H1 (cell line): ENCODE measurements at regions not wholly inside any gene's neighbourhood (a gene's known extent, or its start where the extent isn't known, plus 50 kb on each side); places are given as distances from the start of the nearest gene placed in this dataset.

Experiments used
- CTCF ChIA-PET: fragments of 300-600 bp; sonication (Branson Sonifier 250); formaldehyde crosslinking; loops from one replicate; lab custom pipeline; 2021; ENCODE audit not compliant: partially characterized antibody; lab: Charles Lee
- POLR2A ChIA-PET: fragments of 300-600 bp; sonication (Branson Sonifier 250); formaldehyde crosslinking; loops from one replicate; lab custom pipeline; 2021; ENCODE audit warnings: inconsistent platforms; ENCODE audit not compliant: partially characterized antibody; lab: Charles Lee
- DNase-seq, 2 experiments: peaks; one replicate each; pipeline versions ENCODE4 v3.0.0 to v3.0.0-alpha.2; 2010 to 2022; ENCODE audit warnings: low spot score in 2 of 2, low read depth in 1 of 2, mixed read lengths in 1 of 2
- FAIRE-seq: peaks from 2 replicates; lab custom pipeline; 2011; peaks lifted over from hg19 to GRCh38; lab: Jason Lieb, UNC
- H2AFZ ChIP-seq: 2 replicates; pipeline ENCODE4 v1.8.1; 2012; ENCODE audit warnings: low read length, inconsistent platforms
- H2AK5ac ChIP-seq: 2 replicates; pipeline ENCODE4 v1.6.1; 2013; ENCODE audit warnings: low read depth, low read length
- H2BK120ac ChIP-seq: replicated peaks from 2 replicates; pipeline ENCODE3; 2013; ENCODE audit warnings: low read depth, low read length, inconsistent platforms
- H2BK12ac ChIP-seq: 2 replicates; pipeline ENCODE4 v1.6.1; 2013; ENCODE audit warnings: low read depth, low read length
- H2BK15ac ChIP-seq: 2 replicates; pipeline ENCODE4 v1.6.1; 2013; ENCODE audit warnings: low read length
- H2BK20ac ChIP-seq: 2 replicates; pipeline ENCODE4 v1.6.1; 2013; ENCODE audit warnings: low read length
- H2BK5ac ChIP-seq: 2 replicates; pipeline ENCODE4 v1.6.1; 2013; ENCODE audit warnings: low read depth, low read length
- H3K14ac ChIP-seq: 2 replicates; pipeline ENCODE4 v1.6.1; 2013; ENCODE audit warnings: inconsistent platforms; ENCODE audit not compliant: insufficient read length
- H3K18ac ChIP-seq: 2 replicates; pipeline ENCODE4 v1.6.1; 2013; ENCODE audit warnings: low read length; ENCODE audit errors: extremely low read depth
- H3K23ac ChIP-seq: 2 replicates; pipeline ENCODE4 v1.6.1; 2013; ENCODE audit warnings: inconsistent platforms; ENCODE audit not compliant: insufficient read length
- H3K23me2 ChIP-seq: 2 replicates; pipeline ENCODE4 v1.6.1; 2013; ENCODE audit warnings: low read depth, low read length
- H3K27ac ChIP-seq: 2 replicates; pipeline ENCODE4 v1.6.1; 2011; ENCODE audit warnings: low read depth, low read length, inconsistent platforms
- H3K27me3 ChIP-seq, 4 experiments: replicated peaks in 1 of 4; 1 replicate in 1 of 4; 2 replicates in 3 of 4; pipeline versions ENCODE4 v1.6.1 to v1.8.1; 2011 to 2013; ENCODE audit warnings: low read length in 3 of 4, mild to moderate bottlenecking in 3 of 4, inconsistent platforms in 2 of 4, mixed read lengths in 2 of 4, moderate library complexity in 1 of 4; ENCODE audit not compliant: control insufficient read depth in 3 of 4, insufficient read depth in 3 of 4; ENCODE audit errors: extremely low read depth in 1 of 4
- H3K36me3 ChIP-seq, 4 experiments: 2 replicates each; pipeline versions ENCODE4 v1.6.1 to v1.8.1; 2011 to 2013; ENCODE audit warnings: mild to moderate bottlenecking in 4 of 4, low read length in 3 of 4, moderate library complexity in 2 of 4, control low read depth in 1 of 4, inconsistent platforms in 1 of 4; ENCODE audit not compliant: insufficient read depth in 4 of 4, control insufficient read depth in 2 of 4
- H3K4ac ChIP-seq: replicated peaks from 2 replicates; pipeline ENCODE3; 2013; ENCODE audit warnings: low read length, low read depth, mixed read lengths, inconsistent platforms; ENCODE audit not compliant: insufficient read length
- H3K4me1 ChIP-seq, 4 experiments: replicated peaks in 1 of 4; 1 replicate in 1 of 4; 2 replicates in 3 of 4; pipeline versions ENCODE4 v1.6.1 to v1.8.1; 2011 to 2013; ENCODE audit warnings: low read length in 3 of 4, inconsistent platforms in 2 of 4, mixed read lengths in 1 of 4; ENCODE audit not compliant: insufficient read depth in 4 of 4, control insufficient read depth in 3 of 4
- H3K4me2 ChIP-seq, 2 experiments: 2 replicates each; pipeline versions ENCODE4 v1.6.1 to v1.8.1; 2011 to 2013; ENCODE audit warnings: low read depth in 2 of 2, low read length in 2 of 2, control low read depth in 1 of 2, inconsistent platforms in 1 of 2, mild to moderate bottlenecking in 1 of 2; ENCODE audit not compliant: insufficient read depth in 1 of 2
- H3K4me3 ChIP-seq, 4 experiments: fragments of 200-600, 300-600 bp in 1 of 4; sonication (generic), shearing (Covaris generic), sonication (Bioruptor Twin) in 1 of 4; 2 replicates each; pipeline versions ENCODE4 v1.5.1 to v1.8.1; 2011 to 2016; ENCODE audit warnings: low read length in 4 of 4, low read depth in 3 of 4, control low read depth in 2 of 4, inconsistent platforms in 2 of 4, mild to moderate bottlenecking in 2 of 4, mixed read lengths in 1 of 4, moderate library complexity in 1 of 4; ENCODE audit not compliant: insufficient read depth in 2 of 4; ENCODE audit errors: extremely low read depth in 1 of 4
- H3K56ac ChIP-seq: replicated peaks from 2 replicates; pipeline ENCODE3; 2013; ENCODE audit warnings: low read depth, mild to moderate bottlenecking, mixed read lengths, low read length, inconsistent platforms; ENCODE audit not compliant: insufficient read length
- H3K79me1 ChIP-seq: 2 replicates; pipeline ENCODE4 v1.6.1; 2013; ENCODE audit warnings: low read depth, low read length, control low read depth
- H3K79me2 ChIP-seq, 2 experiments: 2 replicates each; pipeline versions ENCODE4 v1.6.1 to v1.8.1; 2012 to 2013; ENCODE audit warnings: low read length in 2 of 2, mild to moderate bottlenecking in 2 of 2, inconsistent platforms in 1 of 2; ENCODE audit not compliant: insufficient read depth in 2 of 2, control insufficient read depth in 1 of 2
- H3K9ac ChIP-seq, 4 experiments: replicated peaks in 1 of 4; 1 replicate in 1 of 4; 2 replicates in 3 of 4; pipeline versions ENCODE4 v1.6.1 to v1.8.1; 2011 to 2013; ENCODE audit warnings: low read depth in 3 of 4, low read length in 3 of 4, control low read depth in 2 of 4, mild to moderate bottlenecking in 2 of 4, moderate library complexity in 2 of 4, inconsistent platforms in 1 of 4; ENCODE audit errors: extremely low read depth in 1 of 4
- H3K9me3 ChIP-seq, 2 experiments: 2 replicates each; pipeline versions ENCODE4 v1.6.1 to v1.8.1; 2012 to 2013; ENCODE audit warnings: mild to moderate bottlenecking in 2 of 2, moderate library complexity in 2 of 2, control low read depth in 1 of 2, inconsistent platforms in 1 of 2, low read depth in 1 of 2, low read length in 1 of 2, mixed read lengths in 1 of 2; ENCODE audit not compliant: insufficient read depth in 2 of 2
- H4K20me1 ChIP-seq, 2 experiments: replicated peaks in 1 of 2; 2 replicates each; pipeline versions ENCODE3 to v1.8.1; 2011 to 2013; ENCODE audit warnings: inconsistent platforms in 2 of 2, low read length in 2 of 2, mild to moderate bottlenecking in 1 of 2; ENCODE audit not compliant: insufficient read depth in 2 of 2, control insufficient read depth in 1 of 2
- H4K5ac ChIP-seq: 2 replicates; pipeline ENCODE4 v1.6.1; 2013; ENCODE audit warnings: low read length, low read depth, mixed read lengths, inconsistent platforms; ENCODE audit not compliant: insufficient read length
- H4K8ac ChIP-seq: 2 replicates; pipeline ENCODE4 v1.8.0; 2013; ENCODE audit warnings: mild to moderate bottlenecking, moderate library complexity, low read length, inconsistent platforms; ENCODE audit not compliant: insufficient read depth; ENCODE audit errors: extremely low read depth
- H4K91ac ChIP-seq: replicated peaks from 2 replicates; pipeline ENCODE3; 2013; ENCODE audit warnings: low read length, mixed read lengths, inconsistent platforms; ENCODE audit not compliant: insufficient read length
- EGR1 ChIP-seq: IDR thresholded peaks from 2 replicates; pipeline ENCODE4 v1.6.1; 2011; ENCODE audit warnings: low read depth, low read length, borderline replicate concordance
- FOSL1 ChIP-seq: IDR thresholded peaks from 2 replicates; pipeline ENCODE4 v1.6.1; 2011; ENCODE audit warnings: mild to moderate bottlenecking, low read depth, low read length, moderate library complexity; ENCODE audit not compliant: insufficient read depth
- GABPA ChIP-seq: IDR thresholded peaks from 2 replicates; pipeline ENCODE4 v1.6.1; 2011; ENCODE audit warnings: mild to moderate bottlenecking, low read length, moderate library complexity, borderline replicate concordance; ENCODE audit not compliant: insufficient read depth
- MAX ChIP-seq: IDR thresholded peaks from 2 replicates; pipeline ENCODE4 v1.6.1; 2012; ENCODE audit warnings: inconsistent platforms
- NRF1 ChIP-seq: IDR thresholded peaks from 2 replicates; pipeline ENCODE4 v1.6.1; 2011; ENCODE audit warnings: mild to moderate bottlenecking, low read depth, low read length, improper control_type of control experiment
- POLR2A ChIP-seq, 2 experiments: IDR thresholded peaks; 1 replicate in 1 of 2; 2 replicates in 1 of 2; pipeline ENCODE4 v1.6.1; 2011; ENCODE audit warnings: low read depth in 2 of 2, low read length in 2 of 2, mild to moderate bottlenecking in 2 of 2; ENCODE audit errors: control extremely low read depth in 1 of 2
- POLR2AphosphoS5 ChIP-seq: IDR thresholded peaks from 2 replicates; pipeline ENCODE4 v1.6.1; 2011; ENCODE audit warnings: low read depth, low read length
- RAD21 ChIP-seq, 2 experiments: IDR thresholded peaks in 1 of 2; conservative IDR thresholded peaks in 1 of 2; 2 replicates each; pipeline ENCODE4 v1.6.1; 2011; ENCODE audit warnings: low read depth in 2 of 2, low read length in 2 of 2, improper control_type of control experiment in 1 of 2, inconsistent platforms in 1 of 2, mild to moderate bottlenecking in 1 of 2, moderate library complexity in 1 of 2
- SIX5 ChIP-seq: IDR thresholded peaks from 2 replicates; pipeline ENCODE4 v1.6.1; 2011; ENCODE audit warnings: mild to moderate bottlenecking, low read depth, low read length
- WGBS, 2 experiments: shearing (Covaris generic) in 1 of 2; methylation state at CpG; one replicate each; pipeline versions ENCODE4 v1.1.6 to v1.1.7; 2013 to 2015; ENCODE audit warnings: low lambda C conversion rate in 2 of 2, mixed read lengths in 2 of 2, inconsistent platforms in 1 of 2, low coverage in 1 of 2, missing lambda C conversion rate in 1 of 2; ENCODE audit not compliant: insufficient replicate concordance in 2 of 2, insufficient coverage in 1 of 2, insufficient read length in 1 of 2; ENCODE audit errors: extremely low coverage in 1 of 2, missing lambda C conversion rate in 1 of 2; 5-methylcytosine and 5-hydroxymethylcytosine counted together
- TF ChIP-seq, protein P1 (sequence below): IDR thresholded peaks from 2 replicates; pipeline ENCODE4 v1.6.1; 2012; ENCODE audit warnings: inconsistent platforms
- TF ChIP-seq, protein P2 (sequence below): IDR thresholded peaks from 2 replicates; pipeline ENCODE4 v1.6.1; 2012; ENCODE audit warnings: low read length, inconsistent platforms

DNA sequence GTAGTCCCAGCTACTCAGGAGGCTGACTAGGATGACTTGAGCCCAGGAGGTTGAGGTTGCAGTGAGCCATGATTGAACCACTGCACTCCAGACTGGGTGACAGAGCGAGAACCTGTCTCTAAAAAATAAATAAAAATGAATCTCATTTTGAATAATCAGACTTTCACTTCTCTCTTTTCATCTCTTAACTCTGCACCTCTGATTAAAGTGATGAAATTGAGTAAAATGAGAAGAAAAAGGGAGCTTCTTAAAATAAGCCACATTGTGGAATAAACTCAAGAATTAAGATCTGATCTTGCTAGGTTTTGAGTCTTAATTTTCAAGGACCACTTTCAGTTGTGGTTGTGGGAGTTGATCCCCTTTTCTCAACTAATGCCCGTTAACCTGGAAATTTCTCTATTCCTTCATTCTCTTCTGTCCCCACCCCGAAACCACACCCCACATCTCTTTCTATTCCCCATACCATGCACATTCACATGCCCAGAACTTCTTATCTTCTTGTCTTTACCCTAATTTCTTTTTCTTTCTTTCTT lies 70.9 kb upstream of the ETV6 start:
- DNase-seq = no peak
- TF ChIP-seq EGR1 (no peak), FOSL1 (no peak), NRF1 (no peak), POLR2A (IDR thresholded peaks at IDR 0.05; ENCODE audit: control extremely low read depth in 1 of 2, low read depth in 2 of 2, low read length in 2 of 2) (no peak), MAX (no peak), POLR2AphosphoS5 (no peak), GABPA (no peak), RAD21 (IDR thresholded peaks at IDR 0.05 in 1 of 2, conservative IDR thresholded peaks at IDR 0.05 in 1 of 2; ENCODE audit: low read depth in 2 of 2, low read length in 2 of 2) (no peak), SIX5 (no peak)
- TF ChIP-seq, protein P1, sequence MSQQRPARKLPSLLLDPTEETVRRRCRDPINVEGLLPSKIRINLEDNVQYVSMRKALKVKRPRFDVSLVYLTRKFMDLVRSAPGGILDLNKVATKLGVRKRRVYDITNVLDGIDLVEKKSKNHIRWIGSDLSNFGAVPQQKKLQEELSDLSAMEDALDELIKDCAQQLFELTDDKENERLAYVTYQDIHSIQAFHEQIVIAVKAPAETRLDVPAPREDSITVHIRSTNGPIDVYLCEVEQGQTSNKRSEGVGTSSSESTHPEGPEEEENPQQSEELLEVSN = no peak
- TF ChIP-seq, protein P2, sequence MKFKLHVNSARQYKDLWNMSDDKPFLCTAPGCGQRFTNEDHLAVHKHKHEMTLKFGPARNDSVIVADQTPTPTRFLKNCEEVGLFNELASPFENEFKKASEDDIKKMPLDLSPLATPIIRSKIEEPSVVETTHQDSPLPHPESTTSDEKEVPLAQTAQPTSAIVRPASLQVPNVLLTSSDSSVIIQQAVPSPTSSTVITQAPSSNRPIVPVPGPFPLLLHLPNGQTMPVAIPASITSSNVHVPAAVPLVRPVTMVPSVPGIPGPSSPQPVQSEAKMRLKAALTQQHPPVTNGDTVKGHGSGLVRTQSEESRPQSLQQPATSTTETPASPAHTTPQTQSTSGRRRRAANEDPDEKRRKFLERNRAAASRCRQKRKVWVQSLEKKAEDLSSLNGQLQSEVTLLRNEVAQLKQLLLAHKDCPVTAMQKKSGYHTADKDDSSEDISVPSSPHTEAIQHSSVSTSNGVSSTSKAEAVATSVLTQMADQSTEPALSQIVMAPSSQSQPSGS = no peak
- WGBS, 2 experiments = 95 to 100% methylated on average over 1 to 3 of the region's 3 CpGs
- Histone ChIP-seq H3K9ac (no peak overlapping the region), H3K79me1 (no peaks in the 10 kb centered on the region; the same call in 1 of the 2 replicates), H3K23ac (no peak overlapping the region), H4K8ac (no peak overlapping the region), H3K4ac (no peak overlapping the region), H2AFZ (no peak overlapping the region), H3K9me3 (no peaks in the 10 kb centered on the region), H2AK5ac (no peak overlapping the region), H3K18ac (no peak overlapping the region), H3K27ac (no peak overlapping the region), H3K14ac (no peak overlapping the region), H3K4me1 (peaks cover 0 to 5% (median 2%) of the 10 kb centered on the region in 4 experiments; a peak in 3 of 7 replicates), H3K4me2 (no peak overlapping the region), H3K36me3 (no peaks in the 10 kb centered on the region), H3K27me3 (no peaks in the 10 kb centered on the region), H3K56ac (no peak overlapping the region), H3K23me2 (no peaks in the 10 kb centered on the region), H3K79me2 (no peaks in the 10 kb centered on the region), H2BK120ac (no peak overlapping the region), H4K91ac (no peak overlapping the region), H2BK5ac (no peak overlapping the region), H3K4me3 (no peak overlapping the region), H4K5ac (no peak overlapping the region), H2BK12ac (no peak overlapping the region), H4K20me1 (no peaks in the 10 kb centered on the region), H2BK15ac (no peak overlapping the region), H2BK20ac (no peak overlapping the region)
- FAIRE-seq = no peak
- CTCF ChIA-PET = interaction anchor here (0.7 to 4.7 kb wide), 8 partner anchors 24 to 454 kb away, joined by 3 to 43 read pairs (median 4); no protein-coding TSS in a partner anchor
- POLR2A ChIA-PET = interaction anchor here (0.9 kb wide), 1 partner anchor 431 kb away, joined by 3 read pairs; no protein-coding TSS in a partner anchor
